Uterus (tissue), 2 donors: ENCODE measurements at regions not wholly inside any gene's neighbourhood (a gene's known extent, or its start where the extent isn't known, plus 50 kb on each side); places are given as distances from the start of the nearest gene placed in this dataset.

Experiments used
- POLR2A ChIP-seq, 2 donors: fragments of 450-650 bp; IDR thresholded peaks; one replicate each; pipeline ENCODE4 v1.6.1; 2016; ENCODE audit warnings: antibody characterized with exemption in 2 of 2, mild to moderate bottlenecking in 1 of 2, moderate library complexity in 1 of 2
- TF ChIP-seq, protein P1 (sequence below), 4 experiments: fragments of 200-600 bp in 2 of 4; fragments of 450-650 bp in 2 of 4; sonication (generic) in 2 of 4; IDR thresholded peaks; one replicate each; pipeline ENCODE4 v1.5.1; 2016 to 2019; ENCODE audit warnings: antibody characterized with exemption in 4 of 4, mild to moderate bottlenecking in 2 of 4, moderate library complexity in 1 of 4

DNA sequence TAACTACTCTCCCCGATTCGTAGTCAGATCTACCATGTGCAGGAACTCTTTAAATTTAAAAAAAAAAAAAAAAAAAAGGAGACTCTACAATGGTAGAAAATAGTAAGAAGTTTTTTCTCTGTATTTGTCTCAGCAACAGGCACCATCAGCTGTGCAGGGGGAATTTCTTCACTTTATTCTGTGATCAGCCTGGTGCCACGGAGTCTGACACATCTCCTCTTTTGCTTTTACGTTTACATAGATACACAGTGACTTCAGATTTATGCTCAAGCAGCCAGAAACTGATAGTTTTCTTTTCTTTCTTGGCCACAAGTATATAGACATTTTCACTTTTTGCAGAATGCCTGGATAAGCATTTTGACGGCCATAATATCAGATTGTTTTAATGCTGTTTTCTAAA, 190.6 kb upstream of the AKR1E2 start:
- TF ChIP-seq, protein P1, sequence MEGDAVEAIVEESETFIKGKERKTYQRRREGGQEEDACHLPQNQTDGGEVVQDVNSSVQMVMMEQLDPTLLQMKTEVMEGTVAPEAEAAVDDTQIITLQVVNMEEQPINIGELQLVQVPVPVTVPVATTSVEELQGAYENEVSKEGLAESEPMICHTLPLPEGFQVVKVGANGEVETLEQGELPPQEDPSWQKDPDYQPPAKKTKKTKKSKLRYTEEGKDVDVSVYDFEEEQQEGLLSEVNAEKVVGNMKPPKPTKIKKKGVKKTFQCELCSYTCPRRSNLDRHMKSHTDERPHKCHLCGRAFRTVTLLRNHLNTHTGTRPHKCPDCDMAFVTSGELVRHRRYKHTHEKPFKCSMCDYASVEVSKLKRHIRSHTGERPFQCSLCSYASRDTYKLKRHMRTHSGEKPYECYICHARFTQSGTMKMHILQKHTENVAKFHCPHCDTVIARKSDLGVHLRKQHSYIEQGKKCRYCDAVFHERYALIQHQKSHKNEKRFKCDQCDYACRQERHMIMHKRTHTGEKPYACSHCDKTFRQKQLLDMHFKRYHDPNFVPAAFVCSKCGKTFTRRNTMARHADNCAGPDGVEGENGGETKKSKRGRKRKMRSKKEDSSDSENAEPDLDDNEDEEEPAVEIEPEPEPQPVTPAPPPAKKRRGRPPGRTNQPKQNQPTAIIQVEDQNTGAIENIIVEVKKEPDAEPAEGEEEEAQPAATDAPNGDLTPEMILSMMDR (IDR thresholded peaks at IDR 0.05) = no peak
- no peak for TF ChIP-seq POLR2A (IDR thresholded peaks at IDR 0.05)
